ENCODE measurements at regions not wholly inside any gene's neighbourhood (a gene's known extent, or its start where the extent isn't known, plus 50 kb on each side); places are given as distances from the start of the nearest gene placed in this dataset.
A peak's percentile ranks its signal among the peaks of the same experiment; 100 is the strongest.

GRCh38 chr10:10886861-10887531, 130.7 kb upstream of the CELF2 start:
- no peak for DNase-seq (ENCODE audit: low read depth in 4 of 4, low spot score in 2 of 4)

DNA sequence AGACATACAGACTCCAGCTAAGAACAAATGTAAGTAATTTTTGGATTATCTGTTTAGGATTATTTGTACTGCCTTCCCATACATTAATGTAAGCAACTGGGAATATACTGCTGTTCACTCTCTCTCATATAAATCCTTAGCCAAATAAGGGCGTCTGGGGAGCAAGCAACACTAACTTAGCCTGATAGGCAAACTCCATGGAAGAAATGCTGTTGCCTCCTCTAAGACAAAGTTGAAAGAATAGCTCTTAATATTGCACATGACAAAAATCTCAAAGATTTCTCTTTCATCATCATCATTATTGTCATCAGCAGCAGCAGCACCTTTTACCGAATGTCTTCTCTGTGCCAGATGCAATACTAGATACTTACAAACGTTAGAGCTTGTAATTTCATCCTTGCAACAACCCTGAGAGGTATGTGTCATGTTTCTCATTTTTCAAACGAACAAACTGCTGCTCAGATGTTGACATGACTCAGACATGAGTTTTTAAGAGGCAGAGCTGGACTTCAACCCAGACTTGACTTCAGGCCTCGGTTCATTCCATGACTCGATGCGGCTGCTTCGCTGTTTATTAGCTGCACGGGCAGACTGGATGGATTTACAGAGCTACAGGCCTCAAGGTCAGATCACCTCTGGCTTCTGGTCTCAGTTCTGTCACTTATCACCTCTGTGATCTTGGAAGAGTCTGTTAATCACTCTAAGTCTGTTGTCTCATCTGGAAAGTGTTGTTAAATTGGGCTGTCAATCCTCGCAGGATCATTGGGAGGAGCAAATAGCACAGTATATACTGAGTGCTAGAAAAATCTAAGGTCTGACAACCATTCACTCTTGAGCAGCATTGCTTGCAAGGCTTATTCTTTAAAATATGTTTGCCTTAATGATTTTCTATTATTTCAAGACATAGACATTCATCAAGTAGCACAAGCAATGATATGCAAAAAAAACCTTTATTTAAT, 126.3 kb upstream of the CELF2 start:
- no peak for DNase-seq (ENCODE audit: low read depth in 4 of 4, low spot score in 2 of 4)

DNA sequence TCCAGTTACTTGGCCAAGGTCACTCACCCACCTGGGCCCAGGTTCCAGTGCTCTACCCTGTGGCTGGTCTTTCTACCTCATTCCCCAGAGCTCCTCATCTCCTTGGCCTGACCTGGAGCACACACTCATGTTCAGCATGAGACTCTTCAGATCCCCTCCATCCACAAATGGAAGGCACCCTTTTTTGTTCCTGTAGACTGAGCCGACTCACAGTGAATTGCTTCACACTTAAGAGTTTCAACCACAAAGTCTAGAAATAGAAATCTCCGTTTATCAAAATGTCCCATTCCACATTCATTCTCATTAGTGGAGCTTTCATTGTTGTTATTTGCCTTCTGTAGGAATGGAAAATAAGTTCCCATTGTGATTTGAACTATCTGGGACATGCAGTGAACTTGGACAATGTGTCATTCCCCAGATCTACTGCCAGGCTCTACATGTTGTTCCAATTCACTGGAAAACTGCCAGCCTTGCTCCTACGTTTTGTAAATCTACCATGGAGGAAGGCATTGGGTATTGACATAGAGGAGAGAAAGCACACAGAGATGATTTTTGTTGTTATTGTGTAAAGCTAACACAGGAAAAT, 125.3 kb upstream of the CELF2 start:
- DNase-seq (ENCODE audit: low read depth in 4 of 4, low spot score in 2 of 4), result no peak

DNA sequence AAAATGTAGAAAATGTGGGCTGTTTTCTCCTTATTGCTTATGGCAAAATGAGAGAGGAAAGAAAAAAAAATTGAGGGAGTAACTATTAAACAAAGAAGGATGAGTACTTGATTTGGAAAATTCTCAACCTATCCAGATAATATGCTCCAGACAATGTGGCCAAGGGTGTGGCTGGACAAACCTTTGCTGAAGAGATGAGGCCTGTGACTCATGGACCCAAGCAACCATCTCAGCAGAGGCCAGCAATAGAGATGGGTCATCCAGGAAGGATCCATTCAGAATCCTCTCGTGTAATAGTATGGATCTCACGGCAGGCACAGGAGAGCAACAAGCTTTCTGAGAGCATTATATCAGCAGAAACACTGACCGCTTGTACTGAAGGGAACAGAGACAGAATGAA, 120.3 kb upstream of the CELF2 start:
- no peak for DNase-seq (ENCODE audit: low read depth in 4 of 4, low spot score in 2 of 4)

DNA sequence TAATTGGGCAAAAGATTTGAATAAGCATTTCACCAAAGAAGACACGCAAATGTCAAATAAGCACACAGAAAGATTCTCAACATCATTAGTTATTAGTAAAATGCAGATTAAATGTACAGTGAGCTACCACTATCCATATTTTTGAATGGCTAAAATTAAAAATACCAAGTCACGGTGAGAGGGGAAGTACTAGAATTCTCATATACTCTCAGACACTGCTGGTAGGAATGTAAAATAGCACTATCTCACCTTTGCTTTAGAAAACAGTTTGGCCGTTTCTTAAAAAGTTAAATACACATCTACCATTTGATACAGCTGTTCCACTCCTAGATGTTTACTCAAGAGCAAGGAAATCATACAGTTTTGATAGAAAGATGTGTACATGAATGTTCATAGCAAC, 115.8 kb upstream of the CELF2 start:
- DNase-seq (ENCODE audit: low read depth in 4 of 4, low spot score in 2 of 4), result no peak

- no peak for DNase-seq (ENCODE audit: low read depth in 4 of 4, low spot score in 2 of 4)
These were observed 114.7 kb upstream of the CELF2 start for GRCh38 chr10:10902951-10903350.

DNA sequence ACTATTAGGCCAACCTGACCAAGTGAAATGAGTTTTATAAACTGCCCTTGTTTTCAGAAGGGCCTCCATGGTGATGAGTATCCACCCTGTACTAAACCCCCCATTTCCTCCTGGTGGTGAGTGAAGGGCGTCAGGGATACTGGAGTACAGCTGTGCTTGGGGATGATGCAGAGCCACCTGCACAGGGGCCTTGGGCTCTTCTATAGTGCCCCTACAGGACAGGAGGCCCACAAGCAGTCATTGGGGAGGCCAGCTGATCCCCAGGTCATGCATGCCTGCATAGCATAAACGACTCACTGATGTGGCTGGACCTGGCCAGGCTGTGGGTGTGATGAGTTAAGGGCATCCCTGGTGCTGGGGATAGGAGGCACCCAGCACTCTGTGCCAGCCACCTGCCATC, 114.1 kb upstream of the CELF2 start:
- DNase-seq (ENCODE audit: low read depth in 4 of 4, low spot score in 2 of 4), result no peak

DNA sequence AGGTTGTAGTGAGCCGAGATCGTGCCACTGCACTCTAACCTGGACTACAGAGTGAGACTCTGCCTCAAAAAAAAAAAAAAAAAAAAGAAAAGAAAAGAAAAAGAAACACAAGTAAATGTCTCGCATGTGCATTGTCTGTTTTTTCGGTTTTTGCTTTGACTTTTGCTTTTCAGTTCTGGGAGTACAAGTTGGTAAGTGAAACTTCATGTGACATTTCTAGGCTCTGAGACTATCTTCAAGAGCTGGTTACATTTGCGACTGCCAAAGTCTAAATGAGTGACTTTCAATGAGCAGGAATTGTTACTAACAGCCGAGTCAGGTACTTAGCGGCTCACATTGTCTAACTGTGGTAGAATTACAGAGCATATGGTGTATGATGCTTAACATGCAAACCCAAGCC, 107.0 kb upstream of the CELF2 start:
- no peak for DNase-seq (ENCODE audit: low read depth in 4 of 4, low spot score in 2 of 4)

- DNase-seq (ENCODE audit: low read depth in 4 of 4, low spot score in 2 of 4), result no peak
These were observed 106.6 kb upstream of the CELF2 start for GRCh38 chr10:10911035-10911434.

- DNase-seq (ENCODE audit: low read depth in 4 of 4, low spot score in 2 of 4), result peak in 3 of 4 donors; percentile 24 to 56 (median 49)
These were observed 106.2 kb upstream of the CELF2 start for GRCh38 chr10:10911471-10911921.

GRCh38 chr10:10914144-10914543, 103.5 kb upstream of the CELF2 start:
- DNase-seq (ENCODE audit: low read depth in 4 of 4, low spot score in 2 of 4), result no peak

GRCh38 chr10:10915215-10915614, 102.5 kb upstream of the CELF2 start:
- no peak for DNase-seq (ENCODE audit: low read depth in 4 of 4, low spot score in 2 of 4)

GRCh38 chr10:10917031-10917430, 100.6 kb upstream of the CELF2 start:
- DNase-seq (ENCODE audit: low read depth in 4 of 4, low spot score in 2 of 4), result no peak

GRCh38 chr10:10919976-10920375, 97.7 kb upstream of the CELF2 start:
- no peak for DNase-seq (ENCODE audit: low read depth in 4 of 4, low spot score in 2 of 4)

DNA sequence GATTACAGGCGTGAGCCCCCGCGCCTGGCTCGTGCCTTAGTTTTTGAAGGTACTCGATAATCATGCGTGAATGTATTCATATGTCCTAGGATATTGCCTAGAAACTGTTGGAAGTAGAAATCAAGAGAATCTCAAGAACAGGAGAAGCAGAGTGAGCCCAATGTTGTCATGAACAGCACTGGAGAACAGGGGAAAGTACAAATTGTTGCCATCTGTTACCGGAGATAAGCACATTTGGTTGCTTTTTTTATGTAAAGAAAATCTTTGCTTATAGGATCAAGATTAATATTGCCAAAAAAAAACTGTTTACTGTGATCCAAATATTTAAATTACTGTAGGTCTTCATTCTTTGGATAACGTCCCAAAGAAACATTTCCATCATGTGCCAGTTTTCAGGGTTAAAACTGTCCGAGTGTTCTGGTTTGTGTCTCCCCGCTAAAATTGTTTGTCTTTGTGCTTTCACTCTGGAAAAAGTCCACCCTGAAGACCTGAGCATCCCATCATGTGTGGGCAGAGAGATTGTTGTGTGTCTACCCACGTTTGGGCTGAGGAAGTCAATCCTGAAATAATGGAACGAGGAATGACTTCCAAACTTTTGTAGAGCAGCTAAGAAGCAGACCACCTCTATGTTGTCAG, 95.7 kb upstream of the CELF2 start:
- no peak for DNase-seq (ENCODE audit: low read depth in 4 of 4, low spot score in 2 of 4)

- DNase-seq (ENCODE audit: low read depth in 4 of 4, low spot score in 2 of 4), result no peak
These were observed 94.5 kb upstream of the CELF2 start for GRCh38 chr10:10923029-10923651.

DNA sequence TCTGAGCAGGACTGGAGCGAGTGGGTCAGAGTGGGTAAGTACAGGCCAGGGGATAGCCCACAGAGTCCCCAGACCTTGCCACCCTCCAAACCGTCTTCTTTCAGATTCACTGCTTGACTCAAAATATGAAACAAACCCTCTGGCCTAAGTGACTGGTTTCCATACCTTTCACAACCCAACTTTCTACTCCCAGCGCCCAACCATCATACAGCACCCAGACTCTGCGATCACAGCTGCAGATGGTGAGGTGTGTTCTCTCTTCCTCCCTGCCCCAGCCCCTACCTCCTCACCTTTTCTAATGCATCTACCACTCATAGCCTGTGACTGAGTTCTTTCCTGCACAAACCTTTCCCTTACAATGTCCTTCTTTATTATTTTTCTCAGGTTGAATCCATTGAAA, 92.0 kb upstream of the CELF2 start:
- DNase-seq (ENCODE audit: low read depth in 4 of 4, low spot score in 2 of 4), result no peak

DNA sequence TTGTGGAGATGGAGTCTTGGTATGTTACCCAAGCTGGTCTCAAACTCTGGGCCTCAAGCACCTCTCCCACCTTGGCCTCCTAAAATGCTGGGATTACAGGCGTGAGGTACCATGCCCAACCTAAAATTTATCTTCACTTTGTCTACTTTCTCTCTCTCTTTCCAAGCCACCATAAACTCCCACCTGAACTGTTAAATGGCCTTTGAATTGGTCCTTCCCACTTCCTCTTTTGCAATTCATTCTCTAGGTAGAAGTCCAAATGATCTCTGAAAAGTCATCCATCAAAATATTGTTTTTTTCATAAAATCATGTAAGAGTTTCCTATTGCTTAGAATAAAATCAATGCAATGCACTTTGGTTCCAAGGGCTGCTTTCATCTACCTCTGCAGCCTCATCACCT, 90.1 kb upstream of the CELF2 start:
- no peak for DNase-seq (ENCODE audit: low read depth in 4 of 4, low spot score in 2 of 4)

DNA sequence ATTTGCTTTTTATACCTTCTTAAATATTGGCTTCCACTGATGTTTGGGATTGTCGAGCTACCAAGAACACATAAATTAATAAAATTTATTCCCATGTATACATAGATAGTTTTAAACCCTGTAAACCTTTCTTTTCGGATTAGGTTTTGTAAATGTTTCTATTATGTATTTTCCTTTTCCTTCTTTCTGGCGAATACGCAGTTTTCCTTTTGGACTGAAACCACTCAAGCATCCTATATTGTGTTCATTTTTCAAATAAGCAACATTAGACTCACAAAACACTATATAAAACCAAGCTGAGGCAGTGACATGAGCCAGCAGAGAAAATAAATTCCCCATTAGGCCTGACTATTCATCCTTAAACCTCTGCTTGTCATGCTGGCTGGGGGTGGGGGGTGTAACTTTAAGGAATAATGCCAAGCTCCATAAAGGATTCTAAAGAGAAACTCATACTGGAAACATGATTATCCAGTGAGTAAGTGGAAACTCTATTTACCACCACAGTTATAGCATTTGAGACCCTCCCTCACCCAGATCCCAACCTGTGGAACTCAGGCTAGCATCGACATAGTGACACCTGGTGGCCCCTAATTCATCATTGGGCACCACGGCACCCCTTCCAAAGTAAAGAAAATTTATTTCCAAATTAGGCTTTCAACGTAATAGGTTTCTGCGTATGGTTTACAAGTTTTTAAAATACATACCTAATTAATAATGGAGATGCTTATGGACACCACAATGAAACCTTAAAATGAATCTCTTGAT, 86.5 kb upstream of the CELF2 start:
- no peak for DNase-seq (ENCODE audit: low read depth in 4 of 4, low spot score in 2 of 4)

DNA sequence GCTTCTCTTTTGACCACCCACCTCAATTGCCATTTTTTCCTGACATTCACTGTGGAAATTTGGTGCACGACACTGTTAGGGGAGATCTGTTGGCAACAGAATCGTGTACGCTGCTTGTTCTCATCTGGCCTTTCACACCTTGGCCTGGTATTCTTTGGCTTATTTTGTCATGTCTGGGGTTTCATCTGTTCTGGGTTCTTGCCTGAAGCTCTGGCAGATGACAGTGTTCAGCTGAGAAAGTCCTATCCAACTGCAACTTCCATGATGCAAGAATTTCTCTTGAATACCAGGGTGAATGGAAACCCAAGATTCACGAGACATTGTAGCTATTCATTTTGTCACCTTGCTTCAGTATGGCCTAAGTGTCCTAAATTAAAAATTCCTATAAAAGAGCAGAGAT, 82.6 kb upstream of the CELF2 start:
- DNase-seq (ENCODE audit: low read depth in 4 of 4, low spot score in 2 of 4), result no peak

All from left renal cortex interstitium (tissue), 4 donors.